ENCODE measurements at regions not wholly inside any gene's neighbourhood (a gene's known extent, or its start where the extent isn't known, plus 50 kb on each side); places are given as distances from the start of the nearest gene placed in this dataset.

- DNase-seq = no peak
- no peak overlapping the region for H3K27ac Mint-ChIP-seq (ENCODE audit: unreplicated experiment)
- TF ChIP-seq CTCF (IDR thresholded peaks at IDR 0.05; ENCODE audit: partially characterized antibody, unreplicated experiment) = no peak
- no peaks in the 10 kb centered on the region for H3K27me3 Mint-ChIP-seq (ENCODE audit: unreplicated experiment)
- no peak overlapping the region for H3K4me3 Mint-ChIP-seq (ENCODE audit: unreplicated experiment)
- no peaks in the 10 kb centered on the region for H3K9me3 Mint-ChIP-seq (ENCODE audit: unreplicated experiment)
- H3K36me3 Mint-ChIP-seq (ENCODE audit: unreplicated experiment) = peaks cover 7% of the 10 kb centered on the region
- H3K4me1 Mint-ChIP-seq (ENCODE audit: low read depth, unreplicated experiment) = no peaks in the 10 kb centered on the region
Observed at GRCh38 chr3:144197116-144197515, 225.5 kb downstream of the DIPK2A start.

- no peaks in the 10 kb centered on the region for H3K9me3 Mint-ChIP-seq (ENCODE audit: unreplicated experiment)
- no peak overlapping the region for H3K27ac Mint-ChIP-seq (ENCODE audit: unreplicated experiment)
- DNase-seq = no peak
- H3K27me3 Mint-ChIP-seq (ENCODE audit: unreplicated experiment) = no peaks in the 10 kb centered on the region
- no peak for TF ChIP-seq CTCF (IDR thresholded peaks at IDR 0.05; ENCODE audit: partially characterized antibody, unreplicated experiment)
- peaks cover 7% of the 10 kb centered on the region for H3K36me3 Mint-ChIP-seq (ENCODE audit: unreplicated experiment)
- H3K4me3 Mint-ChIP-seq (ENCODE audit: unreplicated experiment) = no peak overlapping the region
- H3K4me1 Mint-ChIP-seq (ENCODE audit: low read depth, unreplicated experiment) = no peaks in the 10 kb centered on the region
Observed at GRCh38 chr3:144197582-144197981, 226.0 kb downstream of the DIPK2A start.

- no peak for TF ChIP-seq CTCF (IDR thresholded peaks at IDR 0.05; ENCODE audit: partially characterized antibody, unreplicated experiment)
- no peak overlapping the region for H3K4me3 Mint-ChIP-seq (ENCODE audit: unreplicated experiment)
- no peaks in the 10 kb centered on the region for H3K4me1 Mint-ChIP-seq (ENCODE audit: low read depth, unreplicated experiment)
- H3K36me3 Mint-ChIP-seq (ENCODE audit: unreplicated experiment) = peaks cover 1% of the 10 kb centered on the region
- H3K9me3 Mint-ChIP-seq (ENCODE audit: unreplicated experiment) = no peaks in the 10 kb centered on the region
- DNase-seq = no peak
- H3K27me3 Mint-ChIP-seq (ENCODE audit: unreplicated experiment) = no peaks in the 10 kb centered on the region
- no peak overlapping the region for H3K27ac Mint-ChIP-seq (ENCODE audit: unreplicated experiment)
Observed at GRCh38 chr3:144200004-144200403, 228.4 kb downstream of the DIPK2A start.

- no peak for TF ChIP-seq CTCF (IDR thresholded peaks at IDR 0.05; ENCODE audit: partially characterized antibody, unreplicated experiment)
- Mint-ChIP-seq H3K27me3 (ENCODE audit: unreplicated experiment) (no peaks in the 10 kb centered on the region), H3K4me1 (ENCODE audit: low read depth, unreplicated experiment) (no peaks in the 10 kb centered on the region), H3K4me3 (ENCODE audit: unreplicated experiment) (no peak overlapping the region), H3K36me3 (ENCODE audit: unreplicated experiment) (no peaks in the 10 kb centered on the region), H3K9me3 (ENCODE audit: unreplicated experiment) (no peaks in the 10 kb centered on the region), H3K27ac (ENCODE audit: unreplicated experiment) (no peak overlapping the region)
- DNase-seq = no peak
Observed at GRCh38 chr3:144200466-144200865, 228.8 kb downstream of the DIPK2A start.

- TF ChIP-seq CTCF (IDR thresholded peaks at IDR 0.05; ENCODE audit: partially characterized antibody, unreplicated experiment) = no peak
- Mint-ChIP-seq H3K36me3 (ENCODE audit: unreplicated experiment) (no peaks in the 10 kb centered on the region), H3K27ac (ENCODE audit: unreplicated experiment) (peak overlapping the region; percentile 48), H3K4me3 (ENCODE audit: unreplicated experiment) (no peak overlapping the region), H3K9me3 (ENCODE audit: unreplicated experiment) (no peaks in the 10 kb centered on the region), H3K4me1 (ENCODE audit: low read depth, unreplicated experiment) (peaks cover 5% of the 10 kb centered on the region), H3K27me3 (ENCODE audit: unreplicated experiment) (peaks cover 1% of the 10 kb centered on the region)
- peak; percentile 19 for DNase-seq
Observed at GRCh38 chr3:144221761-144222160, 250.1 kb downstream of the DIPK2A start.

Data from glutamatergic neuron (in vitro differentiated cells).